ENCODE measurements at regions not wholly inside any gene's neighbourhood (a gene's known extent, or its start where the extent isn't known, plus 50 kb on each side); places are given as distances from the start of the nearest gene placed in this dataset.

DNA sequence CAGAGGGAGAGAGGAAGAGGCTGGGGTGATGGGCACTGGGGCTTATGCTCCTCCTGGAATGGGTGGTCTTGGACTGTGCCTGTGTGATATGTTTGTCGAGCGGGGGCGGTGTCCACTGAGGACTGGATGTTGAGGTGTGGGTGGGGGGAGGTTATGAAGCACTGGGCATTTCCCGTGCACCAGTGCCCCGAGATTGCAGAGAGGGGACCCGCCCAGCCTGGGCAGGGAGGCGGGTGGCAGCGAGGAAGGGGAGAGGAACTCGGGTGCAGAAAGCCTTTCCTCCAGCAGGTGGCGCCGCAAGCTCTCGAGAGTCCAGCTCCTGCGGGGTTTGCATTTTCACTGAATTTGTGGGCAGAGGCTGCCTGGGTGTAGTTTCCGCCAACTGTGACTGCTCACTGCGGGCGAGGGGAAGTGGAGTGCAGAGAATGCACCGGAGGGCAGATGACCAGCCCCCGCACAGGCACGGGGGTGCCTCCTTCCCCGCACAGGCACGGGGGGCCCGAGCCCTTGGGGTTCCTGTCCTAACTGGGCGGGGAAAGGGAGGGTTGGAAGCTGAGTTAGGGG, 190.6 kb downstream of the SEC14L1 start:
- TF ChIP-seq, protein P1, sequence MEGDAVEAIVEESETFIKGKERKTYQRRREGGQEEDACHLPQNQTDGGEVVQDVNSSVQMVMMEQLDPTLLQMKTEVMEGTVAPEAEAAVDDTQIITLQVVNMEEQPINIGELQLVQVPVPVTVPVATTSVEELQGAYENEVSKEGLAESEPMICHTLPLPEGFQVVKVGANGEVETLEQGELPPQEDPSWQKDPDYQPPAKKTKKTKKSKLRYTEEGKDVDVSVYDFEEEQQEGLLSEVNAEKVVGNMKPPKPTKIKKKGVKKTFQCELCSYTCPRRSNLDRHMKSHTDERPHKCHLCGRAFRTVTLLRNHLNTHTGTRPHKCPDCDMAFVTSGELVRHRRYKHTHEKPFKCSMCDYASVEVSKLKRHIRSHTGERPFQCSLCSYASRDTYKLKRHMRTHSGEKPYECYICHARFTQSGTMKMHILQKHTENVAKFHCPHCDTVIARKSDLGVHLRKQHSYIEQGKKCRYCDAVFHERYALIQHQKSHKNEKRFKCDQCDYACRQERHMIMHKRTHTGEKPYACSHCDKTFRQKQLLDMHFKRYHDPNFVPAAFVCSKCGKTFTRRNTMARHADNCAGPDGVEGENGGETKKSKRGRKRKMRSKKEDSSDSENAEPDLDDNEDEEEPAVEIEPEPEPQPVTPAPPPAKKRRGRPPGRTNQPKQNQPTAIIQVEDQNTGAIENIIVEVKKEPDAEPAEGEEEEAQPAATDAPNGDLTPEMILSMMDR (IDR thresholded peaks at IDR 0.05; ENCODE audit: borderline replicate concordance) = peak; percentile 98
- Histone ChIP-seq H3K27me3 (ENCODE audit: low read depth) (no peaks in the 10 kb centered on the region), H3K9me3 (replicated peaks) (no peaks in the 10 kb centered on the region), H3K36me3 (no peaks in the 10 kb centered on the region), H3K4me1 (peaks cover 18% of the 10 kb centered on the region), H3K27ac (replicated peaks) (peak overlapping the region; percentile 68), H3K4me3 (peak overlapping the region; percentile 52)
- peak; percentile 92 for DNase-seq
- intact Hi-C loops (cut with micrococcal nuclease) = loop anchor here (5.0 to 10.0 kb wide), 2 partner anchors 93 to 166 kb away; no protein-coding TSS in a partner anchor

DNA sequence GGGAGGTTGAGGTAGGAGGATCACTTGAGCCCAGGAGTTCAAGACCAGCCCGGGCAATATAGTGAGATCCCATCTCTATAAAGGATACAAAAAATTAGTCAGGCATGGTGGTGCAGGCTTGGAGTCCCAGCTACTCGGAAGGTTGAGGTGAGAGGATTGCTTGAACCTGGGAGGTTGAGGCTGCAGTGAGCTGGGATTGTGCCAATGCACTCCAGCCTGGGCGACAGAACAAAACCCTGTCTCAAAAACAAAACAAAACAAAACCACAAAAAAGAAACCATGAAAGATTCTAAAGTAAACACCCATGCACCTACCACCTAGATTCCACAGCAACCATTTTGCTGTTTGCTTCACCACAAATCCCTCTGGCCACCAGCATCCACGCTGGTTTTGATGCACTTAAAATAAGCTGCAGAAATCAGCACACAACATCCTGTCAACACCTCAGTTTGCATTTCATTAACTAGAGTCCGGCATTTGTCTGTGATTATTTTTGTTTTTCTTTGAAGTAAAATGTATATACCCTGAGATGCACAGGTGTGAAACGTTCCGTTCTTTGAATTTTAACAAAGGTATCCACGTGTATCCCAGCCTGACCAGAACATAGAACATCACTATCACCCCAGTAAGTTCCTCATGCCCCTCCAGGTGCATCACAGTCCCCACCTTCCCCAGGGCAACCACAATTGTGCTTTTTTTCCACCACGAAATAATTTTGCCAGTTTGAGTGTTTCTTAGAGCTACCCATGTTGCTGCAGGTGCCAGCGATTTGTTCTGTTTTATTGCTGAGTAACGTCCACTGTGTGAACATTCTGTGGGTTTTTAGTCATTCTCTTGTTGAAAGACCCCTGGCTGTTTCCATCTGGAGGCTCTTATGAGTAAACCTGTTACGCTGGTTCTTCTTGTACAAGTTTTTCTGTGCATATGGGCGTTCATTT, 191.5 kb downstream of the SEC14L1 start:
- no peaks in the 10 kb centered on the region for H3K27me3 ChIP-seq (ENCODE audit: low read depth)
- H3K4me3 ChIP-seq = peak overlapping the region; percentile 52
- no peak for DNase-seq
- peak overlapping the region; percentile 68 for H3K27ac ChIP-seq (replicated peaks)
- TF ChIP-seq, protein P1 (IDR thresholded peaks at IDR 0.05; ENCODE audit: borderline replicate concordance) = no peak
- H3K9me3 ChIP-seq (replicated peaks) = peaks cover 5% of the 10 kb centered on the region
- intact Hi-C loops (cut with micrococcal nuclease) = loop anchor here (5.0 to 10.0 kb wide), 2 partner anchors 92 to 165 kb away; no protein-coding TSS in a partner anchor
- H3K36me3 ChIP-seq = no peaks in the 10 kb centered on the region
- H3K4me1 ChIP-seq = peaks cover 18% of the 10 kb centered on the region

DNA sequence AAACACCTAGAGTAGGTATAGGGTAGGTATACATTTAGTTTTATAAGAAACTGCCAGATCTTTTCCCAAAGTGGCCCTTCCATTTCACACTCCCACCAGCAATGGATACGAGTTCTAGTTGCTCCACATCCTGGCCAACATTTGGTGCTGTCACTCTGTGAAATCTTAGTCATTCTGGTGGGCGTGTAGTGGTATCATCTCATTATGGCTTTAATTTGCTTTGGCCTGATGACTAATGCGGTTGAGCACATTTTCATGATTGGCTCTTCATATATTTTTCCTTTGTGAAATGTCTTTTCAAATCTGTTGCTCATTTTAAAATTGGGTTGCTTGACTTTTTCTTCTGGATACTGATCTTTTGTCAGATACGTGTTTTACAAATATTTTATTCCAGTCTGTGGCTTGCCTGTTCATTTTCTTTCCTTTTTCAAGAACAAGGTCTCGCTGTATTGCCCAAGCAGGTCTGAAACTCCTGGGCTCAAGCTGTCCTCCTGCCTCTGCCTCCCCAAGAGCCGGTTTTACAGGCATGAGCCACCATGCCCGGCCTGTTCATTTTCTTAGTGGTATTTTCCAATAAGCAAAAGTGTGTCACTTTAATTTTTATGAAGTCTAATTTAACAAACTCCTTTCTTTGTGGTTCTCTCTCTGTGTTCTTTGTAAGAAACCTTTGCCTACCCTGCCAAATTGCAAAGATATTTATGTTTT, 192.4 kb downstream of the SEC14L1 start:
- no peak for DNase-seq
- Histone ChIP-seq H3K36me3 (no peaks in the 10 kb centered on the region), H3K9me3 (replicated peaks) (peaks cover 7% of the 10 kb centered on the region), H3K4me1 (peaks cover 18% of the 10 kb centered on the region), H3K27ac (replicated peaks) (no peak overlapping the region), H3K27me3 (ENCODE audit: low read depth) (no peaks in the 10 kb centered on the region), H3K4me3 (no peak overlapping the region)
- TF ChIP-seq, protein P1 (IDR thresholded peaks at IDR 0.05; ENCODE audit: borderline replicate concordance) = no peak
- intact Hi-C loops (cut with micrococcal nuclease) = loop anchor here (5.0 to 10.0 kb wide), 2 partner anchors 92 to 164 kb away; no protein-coding TSS in a partner anchor

DNA sequence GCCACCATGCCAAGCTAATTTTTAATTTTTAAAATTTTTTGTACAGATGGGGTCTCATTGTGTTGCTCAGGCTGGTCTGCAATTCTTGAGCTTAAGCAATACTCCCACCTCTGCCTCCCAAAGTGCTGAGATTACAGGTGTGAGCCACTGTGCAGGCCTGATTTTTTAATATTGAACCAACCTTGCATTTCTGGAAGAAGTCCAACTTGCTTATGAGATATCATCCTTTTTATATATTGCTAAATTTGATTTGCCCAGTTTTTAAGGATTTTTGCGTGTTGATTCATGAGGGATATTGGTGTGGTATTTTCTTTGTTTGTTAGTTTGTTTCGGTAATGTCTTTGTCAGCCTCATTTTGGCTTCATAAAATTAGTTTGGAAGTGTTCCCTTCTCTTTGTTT, 196.4 kb downstream of the SEC14L1 start:
- intact Hi-C loops (cut with micrococcal nuclease) = loop anchor here (10.0 kb wide), 1 partner anchor 88 kb away; no protein-coding TSS in a partner anchor

More for the DNA sequence above, 196.4 kb downstream of the SEC14L1 start:
- TF ChIP-seq, protein P1 (IDR thresholded peaks at IDR 0.05; ENCODE audit: borderline replicate concordance) = no peak
- H3K4me3 ChIP-seq = no peak overlapping the region
- H3K27me3 ChIP-seq (ENCODE audit: low read depth) = no peaks in the 10 kb centered on the region
- H3K36me3 ChIP-seq = no peaks in the 10 kb centered on the region
- peaks cover 6% of the 10 kb centered on the region for H3K4me1 ChIP-seq
- no peak overlapping the region for H3K27ac ChIP-seq (replicated peaks)
- no peak for DNase-seq
- peaks cover 7% of the 10 kb centered on the region for H3K9me3 ChIP-seq (replicated peaks)

Data from left ventricle myocardium inferior (tissue), 1 donor.